Fibroblast of skin of back (primary cell): ENCODE measurements at regions not wholly inside any gene's neighbourhood (a gene's known extent, or its start where the extent isn't known, plus 50 kb on each side); places are given as distances from the start of the nearest gene placed in this dataset.

Experiments used
- DNase-seq: peaks from one replicate; pipeline ENCODE4 v3.0.0-alpha.2; 2013

DNA sequence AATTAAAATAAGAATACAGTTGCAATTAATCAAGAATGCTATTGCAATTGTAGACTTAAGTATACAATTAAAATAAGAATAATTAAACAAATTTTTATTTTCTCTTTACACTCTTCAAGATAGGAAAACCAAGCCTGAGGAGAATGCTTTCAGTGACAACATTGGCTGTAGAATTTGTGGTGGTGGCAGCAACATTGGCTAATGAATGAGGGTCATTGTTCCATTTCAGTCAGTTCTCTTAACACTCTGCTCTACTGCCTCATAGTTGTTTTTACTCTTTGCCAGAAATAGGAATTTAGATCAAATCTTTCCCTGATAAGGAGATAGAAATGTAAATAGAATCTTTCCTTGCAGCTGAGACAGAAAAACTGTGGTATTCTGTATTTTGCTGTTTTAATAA lies 391.6 kb downstream of the PCDH20 start:
- DNase-seq, result no peak

- DNase-seq, result no peak
These were observed 393.8 kb downstream of the PCDH20 start for GRCh38 chr13:61021838-61022237.

- no peak for DNase-seq
These were observed 401.9 kb downstream of the PCDH20 start for GRCh38 chr13:61013796-61014195.

GRCh38 chr13:61010358-61010757 lies 405.3 kb downstream of the PCDH20 start:
- DNase-seq, result no peak

DNA sequence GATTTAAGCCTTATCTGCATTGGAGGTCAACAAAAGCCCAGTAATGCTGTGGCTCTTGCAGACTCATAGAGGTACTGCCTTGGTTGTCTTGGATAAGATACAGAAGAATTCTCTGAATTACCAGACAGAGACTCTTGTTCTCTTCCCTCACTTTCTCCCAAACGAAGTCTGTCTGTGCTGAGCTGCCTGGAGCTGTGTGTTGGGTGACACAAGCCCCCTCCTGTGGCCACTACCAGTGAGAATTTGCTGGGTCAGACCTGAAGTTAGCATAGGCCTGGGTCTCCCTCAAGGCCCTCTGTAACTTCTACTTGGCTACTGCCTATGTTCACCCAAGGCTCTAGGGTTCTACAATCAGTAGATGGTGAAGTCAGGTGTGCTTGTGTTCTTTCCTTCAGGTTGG lies 413.0 kb downstream of the PCDH20 start:
- DNase-seq, result no peak

- no peak for DNase-seq
These were observed 425.5 kb downstream of the PCDH20 start for GRCh38 chr13:60990032-60990733.

DNA sequence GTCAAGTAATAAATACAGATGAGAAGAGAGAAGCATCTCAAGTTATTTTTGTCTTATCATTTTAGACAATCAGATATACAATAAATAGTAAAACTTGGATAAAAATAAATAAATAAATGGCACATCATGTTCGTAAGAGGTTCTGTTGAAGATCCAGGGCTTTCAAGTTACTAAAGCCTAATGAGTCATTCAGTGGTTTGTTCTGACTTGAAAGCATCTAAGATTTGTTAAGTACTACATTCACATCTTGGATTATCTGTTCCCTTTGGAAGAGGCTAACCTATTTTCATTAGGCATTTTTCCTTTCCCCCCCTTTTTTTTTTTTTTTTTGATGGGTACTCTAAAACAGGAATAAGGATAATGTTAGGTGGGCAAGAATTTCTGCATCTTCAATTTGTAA lies 429.3 kb downstream of the PCDH20 start:
- DNase-seq, result no peak

DNA sequence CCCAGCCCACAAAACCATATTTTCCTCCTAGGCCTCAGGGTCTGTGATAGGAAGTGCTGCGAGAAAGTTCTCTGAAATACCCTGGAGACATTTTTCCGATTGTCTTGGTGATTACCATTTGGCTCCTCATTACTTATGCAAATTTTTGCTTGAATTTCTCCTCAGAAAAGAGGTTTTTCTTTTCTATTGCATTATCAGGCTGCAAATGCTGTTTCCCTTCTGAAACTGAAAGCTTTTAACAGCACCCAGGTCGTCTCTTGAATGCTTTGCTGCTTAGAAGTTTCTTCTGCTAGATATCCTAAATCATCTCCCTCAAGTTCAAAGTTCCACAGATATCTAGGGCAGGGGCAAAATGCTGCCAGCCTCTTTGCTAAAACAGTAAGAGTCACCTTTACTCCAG lies 434.2 kb downstream of the PCDH20 start:
- no peak for DNase-seq

GRCh38 chr13:60976367-60976766 lies 439.3 kb downstream of the PCDH20 start:
- no peak for DNase-seq

DNA sequence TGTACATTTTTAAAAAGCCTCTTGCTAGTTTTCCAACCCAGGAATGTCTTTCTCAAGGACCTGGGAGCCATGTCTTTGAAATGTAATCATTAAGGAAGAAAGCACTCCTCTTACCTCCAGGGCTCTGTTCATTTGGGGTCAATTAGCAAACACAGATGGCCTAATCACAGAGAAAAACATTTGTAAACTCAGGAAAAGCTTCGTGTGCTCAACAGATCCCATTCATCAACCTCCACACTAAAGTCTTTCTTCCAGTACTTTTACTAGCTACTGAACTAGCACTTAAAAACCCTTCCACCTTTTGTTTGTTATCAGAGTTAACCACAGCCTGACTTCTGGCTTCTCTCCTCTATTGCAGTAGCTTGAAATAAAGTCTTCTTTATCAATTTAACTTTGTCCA lies 441.4 kb downstream of the PCDH20 start:
- DNase-seq, result no peak

DNA sequence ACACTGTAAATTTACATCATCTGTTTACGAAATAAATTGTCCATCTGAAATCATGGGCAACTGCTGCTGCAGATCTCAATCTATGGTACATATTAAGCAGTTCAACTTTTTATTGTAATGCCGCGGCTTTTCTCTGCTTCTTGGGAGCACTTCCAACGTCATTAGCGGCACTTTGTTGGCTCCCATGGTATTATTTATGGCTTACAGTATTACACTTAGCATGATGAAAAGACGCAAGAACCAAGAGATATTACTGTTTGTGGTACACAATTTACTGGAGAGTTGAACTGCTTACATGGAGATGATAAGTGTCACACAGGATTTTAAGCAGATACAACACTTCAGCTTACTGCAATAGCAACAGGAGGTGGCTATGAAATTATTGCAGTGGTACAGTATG lies 442.1 kb downstream of the PCDH20 start:
- DNase-seq, result no peak

DNA sequence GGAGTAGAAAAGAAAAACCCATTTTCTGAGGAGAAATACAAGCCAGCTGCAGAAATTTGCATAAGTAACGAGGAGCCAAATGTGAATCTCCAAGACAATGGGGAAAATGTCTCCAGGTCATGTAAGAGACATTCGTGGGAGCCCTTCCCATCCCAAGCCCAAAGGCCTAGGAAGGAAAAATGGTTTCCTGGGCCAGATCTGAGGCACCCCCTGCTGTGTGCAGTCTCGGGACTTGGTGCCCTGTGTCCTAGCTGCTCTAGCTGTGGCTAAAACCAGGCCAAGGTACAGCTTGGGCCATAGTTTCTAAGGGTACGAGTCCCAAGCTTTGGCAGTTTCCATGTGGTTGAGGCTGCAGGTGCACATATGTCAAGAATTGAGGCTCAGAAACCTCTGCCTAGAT lies 444.9 kb downstream of the PCDH20 start:
- no peak for DNase-seq

GRCh38 chr13:60969656-60970055 lies 446.0 kb downstream of the PCDH20 start:
- no peak for DNase-seq

DNA sequence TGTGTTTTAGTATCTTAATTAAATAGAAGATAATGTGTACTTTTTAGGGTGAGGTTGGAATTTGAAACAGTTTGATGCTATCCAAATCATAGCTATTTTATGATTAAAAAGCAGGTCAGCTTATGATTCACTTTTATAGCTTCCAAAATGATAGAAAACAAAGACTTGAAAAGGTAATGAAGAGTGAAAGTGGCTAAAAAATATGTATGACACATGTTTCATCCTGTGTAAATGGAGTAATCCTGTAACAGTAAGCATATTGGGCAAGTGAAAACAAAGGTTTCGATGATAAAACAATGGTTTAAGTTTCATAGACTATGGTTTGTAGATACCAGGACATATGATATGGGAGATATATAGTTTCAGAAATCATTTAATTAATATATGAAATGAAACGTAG lies 456.2 kb downstream of the PCDH20 start:
- DNase-seq, result no peak

DNA sequence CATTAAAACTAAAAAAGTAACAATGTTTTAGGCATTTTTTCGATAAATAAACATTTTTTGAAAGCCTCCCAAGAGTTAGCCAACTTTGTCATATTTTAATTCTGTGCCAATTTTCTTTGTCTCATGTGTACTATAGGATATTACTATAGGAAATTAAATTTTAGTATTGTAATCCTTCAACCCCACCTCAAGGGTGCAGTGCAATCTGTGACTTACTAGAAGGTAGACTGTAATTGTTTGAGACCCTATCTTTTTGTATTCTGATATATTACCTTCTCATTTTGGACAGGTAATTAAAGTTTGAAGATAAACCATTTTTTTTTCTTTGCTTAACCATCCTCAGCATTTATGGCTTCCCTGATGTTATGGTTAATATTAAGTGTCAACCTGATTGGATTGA lies 457.8 kb downstream of the PCDH20 start:
- no peak for DNase-seq

DNA sequence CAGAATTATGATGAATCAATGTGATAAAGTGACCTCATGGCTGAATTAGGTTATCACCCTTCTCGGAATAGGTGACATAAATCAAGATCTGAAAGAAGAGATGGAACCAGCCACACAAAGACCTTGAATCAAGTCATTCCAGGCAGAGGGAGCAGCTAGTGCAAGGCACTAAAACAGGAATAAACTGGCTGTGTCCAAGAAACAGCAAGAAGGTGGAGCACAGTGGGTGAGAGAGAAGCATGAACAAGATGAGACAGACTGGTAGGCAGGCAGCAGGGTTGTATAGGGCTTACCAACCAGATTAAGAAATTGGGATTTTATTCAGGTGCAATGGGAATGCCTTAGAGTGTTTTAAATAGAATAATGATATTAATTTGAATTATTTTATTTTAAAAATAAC lies 470.3 kb downstream of the PCDH20 start:
- no peak for DNase-seq

- no peak for DNase-seq
These were observed 470.8 kb downstream of the PCDH20 start for GRCh38 chr13:60944863-60945262.

DNA sequence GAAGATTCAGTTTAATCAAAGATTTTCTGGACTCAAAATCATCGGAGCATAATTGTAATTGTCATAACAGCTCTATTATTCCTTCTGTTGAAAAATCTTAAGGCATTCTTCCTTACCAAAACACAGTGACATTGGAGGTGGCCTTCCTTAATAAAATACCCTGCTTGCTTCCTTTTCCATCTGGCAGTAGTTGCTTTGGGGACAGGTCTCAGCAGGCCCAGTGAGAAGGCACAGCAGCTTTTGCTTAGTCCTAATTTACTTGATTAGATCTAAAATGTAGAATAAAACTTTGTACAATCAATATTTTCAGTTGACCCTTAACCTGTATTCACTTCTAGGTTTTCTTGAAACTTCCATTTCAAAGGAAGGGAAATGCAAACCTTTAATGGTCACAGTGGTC lies 471.6 kb downstream of the PCDH20 start:
- no peak for DNase-seq

DNA sequence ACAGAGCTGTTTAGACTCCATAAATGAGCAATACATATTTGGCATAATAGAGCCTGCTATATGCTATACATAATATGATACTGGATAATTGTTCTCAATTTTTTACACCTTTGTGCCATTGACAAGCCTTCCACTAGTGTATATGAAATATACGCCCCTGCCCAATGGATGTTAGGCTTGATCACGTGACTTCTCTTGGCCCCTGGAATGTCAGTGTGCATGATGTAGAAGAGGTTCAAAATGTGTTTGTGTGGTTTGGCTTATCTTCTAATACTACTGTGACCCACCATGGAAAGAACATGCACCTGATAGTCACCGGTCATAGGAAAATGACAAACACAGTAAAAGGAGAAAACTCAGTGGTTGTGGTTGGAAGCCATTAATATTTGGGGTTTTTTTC lies 479.4 kb downstream of the PCDH20 start:
- no peak for DNase-seq

DNA sequence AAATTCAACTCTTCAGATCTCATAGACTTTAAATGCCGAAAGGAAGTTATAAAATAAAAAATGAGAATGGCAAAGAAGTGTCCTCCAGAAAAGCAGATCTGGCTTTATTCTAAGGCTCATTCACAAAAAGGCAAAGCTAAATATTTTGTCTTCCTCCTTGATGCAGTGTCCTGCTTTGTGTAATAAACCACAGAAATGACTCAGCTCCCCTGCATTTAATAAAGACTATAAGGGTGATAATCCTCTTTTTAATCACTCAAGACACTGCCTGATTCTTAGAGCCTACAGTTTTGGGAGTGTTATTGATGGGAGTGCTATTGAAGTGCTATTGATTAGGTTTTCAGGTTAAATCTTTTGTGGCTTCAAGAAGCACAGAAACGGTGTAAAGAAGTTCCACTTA lies 482.0 kb downstream of the PCDH20 start:
- no peak for DNase-seq

- no peak for DNase-seq
These were observed 483.6 kb downstream of the PCDH20 start for GRCh38 chr13:60931858-60932546.

DNA sequence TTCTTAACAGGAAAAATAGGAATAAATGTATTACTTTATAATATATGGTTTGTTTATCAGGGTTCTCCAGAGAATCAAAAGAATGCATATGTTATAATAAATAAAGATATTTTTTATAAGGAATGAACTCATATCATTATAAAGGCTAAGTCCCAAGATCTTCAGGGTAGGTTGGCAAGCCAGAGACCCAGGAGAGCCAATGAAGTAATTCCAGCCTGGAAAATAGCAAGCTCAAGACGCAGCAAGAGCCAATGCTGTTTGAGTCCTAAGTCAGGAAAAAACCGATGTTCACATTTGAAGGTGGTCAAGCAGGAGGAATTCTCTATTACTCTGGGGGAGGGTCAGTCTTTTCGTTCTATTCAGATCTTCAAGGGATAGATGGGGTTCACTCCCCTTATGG lies 490.0 kb downstream of the PCDH20 start:
- DNase-seq, result no peak

DNA sequence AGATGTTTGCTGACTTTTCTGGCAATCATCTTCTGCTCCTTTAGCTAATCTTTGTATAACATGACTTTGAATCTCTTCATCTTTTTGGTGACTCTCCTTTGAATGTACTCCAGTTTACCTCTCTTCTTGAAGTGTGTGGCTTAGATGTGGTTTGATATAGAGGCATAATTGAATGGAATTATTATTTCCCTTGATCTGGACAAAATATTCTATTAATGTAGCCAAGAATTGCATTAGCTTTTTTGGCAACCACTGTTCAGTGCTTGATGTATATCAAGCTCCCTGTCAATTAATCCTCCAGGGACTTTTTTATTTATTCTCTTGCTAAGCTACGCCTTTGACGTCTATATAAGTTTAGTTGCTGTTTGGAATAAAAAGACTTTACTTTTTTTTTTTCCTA lies 490.8 kb downstream of the PCDH20 start:
- no peak for DNase-seq

DNA sequence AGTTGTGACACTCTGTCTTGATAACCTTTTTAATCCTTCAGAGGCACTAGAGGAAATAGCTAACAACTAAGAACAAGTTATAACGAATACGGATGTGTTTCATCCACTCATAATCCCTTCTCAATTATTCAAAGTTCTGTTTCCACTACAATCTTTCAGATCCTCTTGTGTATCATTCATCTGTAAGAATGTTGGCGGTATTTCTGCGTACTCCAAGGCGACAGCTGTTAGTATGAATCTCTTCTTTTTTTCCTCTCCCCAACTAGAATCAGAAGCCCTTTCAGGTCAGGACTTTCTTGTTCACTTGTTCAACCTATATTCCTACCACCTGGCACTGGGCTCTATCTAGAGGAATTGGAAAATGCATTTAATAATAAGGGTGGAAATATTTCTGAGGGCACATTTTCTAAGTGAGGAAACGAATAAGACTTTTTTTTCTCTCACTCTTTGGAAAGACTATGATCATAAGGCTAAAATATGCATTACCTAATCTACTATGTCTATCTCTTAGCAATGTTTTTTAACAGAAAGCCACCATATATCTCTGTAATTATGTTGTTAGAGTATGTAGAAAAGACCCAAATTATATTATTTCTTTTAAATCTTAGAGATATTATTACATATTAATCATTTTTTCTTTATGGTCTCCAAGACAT lies 492.9 kb downstream of the PCDH20 start:
- no peak for DNase-seq
